SJCRH30 (cell line): ENCODE measurements at regions not wholly inside any gene's neighbourhood (a gene's known extent, or its start where the extent isn't known, plus 50 kb on each side); places are given as distances from the start of the nearest gene placed in this dataset.
A peak's percentile ranks its signal among the peaks of the same experiment; 100 is the strongest.

ENCODE experiments used
- DNase-seq, 2 experiments: peaks; one replicate each; pipeline ENCODE4 v3.0.0-alpha.2; 2015 to 2020
- H3K27ac ChIP-seq: fragments of 250-450 bp; sonication (Bioruptor Pico); 2 replicates; pipeline ENCODE4 v1.5.1; 2020; ENCODE audit warnings: mild to moderate bottlenecking, moderate library complexity
- H3K27me3 ChIP-seq: fragments of 250-450 bp; sonication (Bioruptor Pico); 2 replicates; pipeline ENCODE4 v1.5.1; 2020; ENCODE audit warnings: mild to moderate bottlenecking, moderate library complexity
- H3K36me3 ChIP-seq: fragments of 250-450 bp; sonication (Bioruptor Pico); 2 replicates; pipeline ENCODE4 v1.5.1; 2020; ENCODE audit warnings: mild to moderate bottlenecking, moderate library complexity
- H3K4me1 ChIP-seq: fragments of 250-450 bp; sonication (Bioruptor Pico); 2 replicates; pipeline ENCODE4 v1.5.1; 2020; ENCODE audit warnings: mild to moderate bottlenecking, moderate library complexity
- H3K4me3 ChIP-seq: fragments of 250-450 bp; sonication (Bioruptor Pico); 2 replicates; pipeline ENCODE4 v1.5.1; 2020; ENCODE audit warnings: mild to moderate bottlenecking, moderate library complexity
- H3K9me3 ChIP-seq: fragments of 250-450 bp; sonication (Bioruptor Pico); replicated peaks from 2 replicates; pipeline ENCODE4 v1.5.1; 2020; ENCODE audit warnings: mild to moderate bottlenecking, moderate library complexity

DNA sequence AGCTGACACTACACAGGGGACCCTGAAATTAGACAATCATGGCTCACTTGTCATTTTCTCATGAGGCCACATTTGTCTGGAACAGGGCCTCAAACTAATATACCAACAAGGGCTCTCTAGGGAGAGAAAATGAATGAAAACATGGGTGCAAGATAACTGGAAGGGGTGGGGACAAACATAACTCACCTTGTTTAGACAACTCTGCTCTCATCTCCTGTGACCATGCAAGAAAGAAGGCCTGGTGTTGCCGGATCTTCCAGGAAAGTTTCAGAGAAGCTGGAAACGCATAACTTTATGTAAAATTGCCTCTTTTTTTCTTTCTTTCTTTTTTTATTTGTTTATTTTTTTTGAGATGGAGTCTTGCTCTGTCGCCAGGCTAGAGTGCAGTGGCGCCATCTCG lies 80.4 kb upstream of the SPRED2 start:
- H3K27me3 ChIP-seq: no peaks in the 10 kb centered on the region
- H3K4me3 ChIP-seq: no peak overlapping the region
- no peak for DNase-seq
- no peaks in the 10 kb centered on the region for H3K36me3 ChIP-seq
- no peaks in the 10 kb centered on the region for H3K4me1 ChIP-seq
- no peaks in the 10 kb centered on the region for H3K9me3 ChIP-seq
- H3K27ac ChIP-seq: no peak overlapping the region

DNA sequence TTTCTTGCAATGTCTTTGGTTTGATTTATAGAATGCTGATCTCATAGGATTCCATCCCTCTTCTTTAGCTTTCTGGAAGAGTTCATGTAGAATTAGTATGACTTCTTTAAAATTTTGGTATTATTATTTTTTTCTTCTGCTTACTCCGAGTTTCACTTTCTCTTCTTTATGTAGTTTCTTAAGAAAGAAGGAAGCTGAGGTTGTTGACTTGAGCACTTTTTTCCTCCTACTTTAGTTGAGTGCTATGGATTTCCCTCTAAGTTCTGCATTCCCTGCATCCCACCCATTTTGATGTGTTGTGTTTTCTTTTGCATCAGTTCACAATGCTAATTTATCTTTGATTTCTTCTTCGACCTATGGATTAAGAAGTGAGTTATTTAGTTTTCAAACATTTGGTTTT lies 78.9 kb upstream of the SPRED2 start:
- Histone ChIP-seq H3K4me1 (no peaks in the 10 kb centered on the region), H3K4me3 (no peak overlapping the region), H3K9me3 (no peaks in the 10 kb centered on the region), H3K27ac (no peak overlapping the region), H3K27me3 (no peaks in the 10 kb centered on the region), H3K36me3 (no peaks in the 10 kb centered on the region)
- DNase-seq: no peak

DNA sequence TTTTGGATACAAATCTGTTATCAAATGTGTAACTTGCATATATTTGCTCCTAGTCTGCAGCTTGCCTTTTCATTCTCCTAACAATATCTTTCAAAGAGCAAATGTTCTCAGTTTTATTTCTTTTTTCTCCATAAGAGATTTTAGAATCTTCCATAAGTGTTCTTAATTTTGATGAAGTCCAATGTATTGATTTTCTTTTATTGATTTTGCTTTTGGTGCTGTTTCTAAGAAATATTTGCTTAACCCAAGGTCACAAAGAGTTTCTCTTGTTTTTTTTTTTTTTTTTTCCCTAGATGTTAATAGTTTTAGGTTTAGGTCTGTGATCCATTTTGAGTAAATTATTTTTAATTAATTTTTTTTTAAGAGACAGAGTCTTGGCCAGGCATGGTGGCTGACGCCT lies 75.8 kb upstream of the SPRED2 start:
- H3K36me3 ChIP-seq: no peaks in the 10 kb centered on the region
- no peak overlapping the region for H3K4me3 ChIP-seq
- no peak for DNase-seq
- H3K9me3 ChIP-seq: no peaks in the 10 kb centered on the region
- no peaks in the 10 kb centered on the region for H3K27me3 ChIP-seq
- H3K27ac ChIP-seq: no peak overlapping the region
- no peaks in the 10 kb centered on the region for H3K4me1 ChIP-seq

DNA sequence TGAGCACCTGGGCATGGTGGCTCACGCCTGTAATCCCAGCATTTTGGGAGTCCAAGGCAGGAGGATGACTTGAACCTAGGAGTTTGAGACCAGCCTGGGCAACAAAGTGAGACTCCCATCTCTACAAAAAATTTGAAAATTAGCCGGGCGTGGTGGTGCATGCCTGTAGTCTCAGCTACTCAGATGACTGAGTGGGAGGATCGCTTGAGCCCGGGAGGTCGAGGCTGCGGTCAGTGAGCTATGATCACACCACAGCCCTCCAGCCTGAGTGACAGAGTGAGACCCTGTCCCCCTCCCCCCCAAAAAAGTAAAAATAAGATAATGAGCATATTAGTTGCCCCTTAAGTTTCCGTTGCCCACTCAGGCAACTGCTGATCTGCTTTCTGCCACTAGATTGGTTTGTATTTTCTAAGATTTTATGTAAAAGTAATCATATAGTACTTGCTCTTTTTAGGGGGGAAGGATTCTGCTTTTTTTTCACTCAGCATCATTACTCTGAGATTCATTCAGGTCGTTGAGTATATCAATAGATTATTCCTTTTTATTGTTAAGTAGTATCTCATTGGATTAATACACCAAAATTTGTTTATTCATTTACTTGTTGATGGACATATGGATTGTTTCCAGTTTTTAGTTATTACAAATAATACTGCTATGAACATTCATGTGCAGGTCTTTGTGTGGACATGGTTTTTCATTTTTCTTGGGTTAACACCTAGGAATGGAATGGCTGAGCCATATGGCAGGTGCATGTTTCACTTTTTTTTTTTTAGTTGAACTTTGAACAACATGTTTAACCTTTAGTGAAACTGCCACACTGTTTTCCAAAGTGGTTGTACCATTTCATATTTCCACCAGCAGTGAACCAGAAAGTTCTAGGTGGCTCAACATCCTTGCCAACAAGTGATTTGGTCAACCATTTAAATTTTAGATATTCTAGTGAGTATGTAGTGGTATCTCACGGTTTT lies 75.0 kb upstream of the SPRED2 start:
- Histone ChIP-seq H3K36me3 (no peaks in the 10 kb centered on the region), H3K27ac (no peak overlapping the region), H3K9me3 (no peaks in the 10 kb centered on the region), H3K4me3 (no peak overlapping the region), H3K27me3 (no peaks in the 10 kb centered on the region), H3K4me1 (no peaks in the 10 kb centered on the region)
- DNase-seq: no peak

DNA sequence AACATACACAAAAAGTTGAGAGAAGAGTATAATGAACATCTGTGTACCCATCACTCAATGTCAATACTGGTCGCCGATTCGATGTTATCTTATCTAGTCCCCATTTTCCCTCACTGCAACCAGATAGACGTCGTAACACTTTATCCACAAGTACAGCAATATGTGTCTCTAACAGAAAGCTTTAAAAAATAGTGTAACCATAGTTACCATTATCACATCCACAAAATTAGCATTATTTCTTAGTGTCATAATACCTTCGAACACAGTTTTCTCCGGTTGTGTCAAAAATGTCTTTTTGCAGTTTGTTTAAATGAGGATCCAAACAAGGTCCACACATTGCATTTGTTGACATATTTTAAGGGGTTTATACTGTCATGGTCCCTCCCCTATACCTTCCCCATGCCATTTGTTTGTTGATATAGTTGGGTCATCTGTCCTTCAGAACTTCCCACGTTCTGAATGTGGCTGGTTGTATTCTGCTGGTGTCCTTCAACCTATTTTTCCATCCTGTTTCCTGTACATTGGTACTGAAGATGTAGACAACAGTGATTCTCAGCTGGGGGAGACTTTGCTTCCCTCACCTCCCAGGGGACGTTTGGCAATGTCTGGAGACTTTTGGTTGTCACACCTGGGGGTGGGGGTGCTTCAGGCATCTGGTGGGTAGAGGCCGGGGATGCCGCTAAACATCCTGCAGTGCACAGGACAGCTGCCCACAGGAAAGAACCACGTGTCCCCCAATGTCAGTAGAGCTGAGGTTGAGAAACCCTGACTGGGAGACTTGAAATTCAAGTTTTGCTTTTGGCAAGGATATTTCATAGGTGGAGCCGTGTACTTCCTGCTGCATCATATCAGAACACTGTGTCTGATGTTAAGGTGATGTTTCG lies 72.7 kb upstream of the SPRED2 start:
- DNase-seq: no peak
- Histone ChIP-seq H3K9me3 (no peaks in the 10 kb centered on the region), H3K36me3 (no peaks in the 10 kb centered on the region), H3K27ac (no peak overlapping the region), H3K27me3 (no peaks in the 10 kb centered on the region; the same call in 1 of the 2 replicates), H3K4me1 (no peaks in the 10 kb centered on the region), H3K4me3 (no peak overlapping the region)

DNA sequence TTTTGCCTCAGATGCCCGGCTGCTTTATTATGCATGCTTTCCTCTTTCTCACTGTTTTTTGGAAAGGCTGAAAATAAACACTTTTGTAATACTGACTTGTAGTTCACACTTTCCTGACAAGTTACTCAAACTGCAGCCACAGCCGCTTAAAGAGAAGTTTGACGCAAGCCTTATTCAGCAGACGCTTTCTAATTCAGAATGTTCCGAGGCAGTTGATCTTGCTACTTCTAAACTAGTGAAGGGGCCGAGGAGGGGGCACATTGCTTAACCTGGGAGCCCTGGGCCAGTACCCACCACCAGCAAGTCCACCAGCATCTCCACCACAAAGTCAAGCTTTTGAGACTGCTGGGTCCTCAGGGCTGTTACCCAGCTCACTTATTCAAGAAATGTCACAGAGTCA lies 71.8 kb upstream of the SPRED2 start:
- Histone ChIP-seq H3K36me3 (no peaks in the 10 kb centered on the region), H3K4me3 (no peak overlapping the region), H3K27me3 (no peaks in the 10 kb centered on the region; the same call in 1 of the 2 replicates), H3K27ac (no peak overlapping the region), H3K9me3 (no peaks in the 10 kb centered on the region), H3K4me1 (no peaks in the 10 kb centered on the region)
- DNase-seq: no peak

DNA sequence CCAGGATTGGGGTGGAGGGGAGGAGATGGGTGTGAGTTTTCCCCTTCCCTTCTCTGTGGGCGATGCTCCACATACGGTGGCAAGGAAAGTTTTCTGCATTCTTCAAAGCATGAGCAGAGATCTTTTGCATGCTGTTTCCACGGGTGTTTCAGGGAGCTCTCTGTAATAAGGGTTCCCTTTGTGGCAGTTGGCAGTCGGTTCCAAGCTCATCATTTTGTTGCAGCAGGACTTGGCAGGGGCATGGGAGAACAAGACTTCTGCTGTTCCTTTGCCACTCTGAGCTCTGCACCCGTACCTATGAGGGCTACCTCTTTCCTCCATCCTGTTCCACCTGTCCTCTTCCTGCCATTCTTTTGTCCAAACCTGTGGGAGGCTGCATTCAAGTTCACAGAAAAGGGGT lies 71.3 kb upstream of the SPRED2 start:
- no peak for DNase-seq
- no peaks in the 10 kb centered on the region for H3K9me3 ChIP-seq
- H3K27me3 ChIP-seq: no peaks in the 10 kb centered on the region; the same call in 1 of the 2 replicates
- no peaks in the 10 kb centered on the region for H3K36me3 ChIP-seq
- H3K27ac ChIP-seq: no peak overlapping the region
- no peak overlapping the region for H3K4me3 ChIP-seq
- no peaks in the 10 kb centered on the region for H3K4me1 ChIP-seq

DNA sequence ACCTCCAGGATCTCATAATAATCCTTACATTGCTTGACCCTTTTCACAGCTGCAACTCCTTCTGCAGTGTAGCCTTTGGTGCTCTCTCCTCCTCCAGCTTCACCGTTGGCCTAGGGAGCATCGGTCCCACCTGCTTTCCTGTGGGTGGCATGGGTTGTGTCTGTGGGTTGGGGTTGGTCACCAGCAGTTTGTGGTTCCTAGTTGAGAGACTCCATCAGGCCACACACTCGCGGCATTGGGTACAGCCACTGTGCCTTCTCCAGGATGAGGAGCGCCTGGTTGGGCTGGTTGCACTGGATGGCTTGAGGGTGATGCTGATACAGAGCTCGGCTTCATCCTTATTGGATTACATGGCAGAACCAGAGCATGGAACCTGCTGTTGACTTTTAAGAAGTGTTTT lies 69.4 kb upstream of the SPRED2 start:
- no peaks in the 10 kb centered on the region; the same call in 1 of the 2 replicates for H3K27me3 ChIP-seq
- H3K4me3 ChIP-seq: no peak overlapping the region
- no peaks in the 10 kb centered on the region for H3K36me3 ChIP-seq
- no peak for DNase-seq
- no peak overlapping the region for H3K27ac ChIP-seq
- no peaks in the 10 kb centered on the region for H3K4me1 ChIP-seq
- no peaks in the 10 kb centered on the region for H3K9me3 ChIP-seq

DNA sequence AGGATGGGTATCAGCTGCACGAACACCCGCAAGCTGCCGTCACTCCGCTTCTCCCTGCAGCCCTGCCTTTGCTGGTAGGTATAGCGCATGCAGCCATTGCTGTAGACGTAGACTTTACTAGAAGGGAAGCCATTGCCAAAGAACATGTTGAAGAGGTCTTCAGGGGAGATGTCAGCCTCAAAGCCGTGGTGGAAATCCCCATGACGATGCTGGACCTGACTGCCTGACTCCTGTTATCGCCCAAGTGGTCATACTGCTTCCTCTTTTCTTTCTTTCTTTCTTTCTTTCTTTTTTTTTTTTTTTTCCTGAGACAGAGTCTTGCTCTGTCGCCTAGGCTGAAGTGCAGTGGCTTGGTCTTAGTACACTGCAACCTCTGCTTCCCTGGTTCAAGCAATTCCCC lies 68.7 kb upstream of the SPRED2 start:
- no peaks in the 10 kb centered on the region for H3K4me1 ChIP-seq
- no peak overlapping the region for H3K27ac ChIP-seq
- H3K36me3 ChIP-seq: no peaks in the 10 kb centered on the region
- no peaks in the 10 kb centered on the region for H3K9me3 ChIP-seq
- H3K27me3 ChIP-seq: no peaks in the 10 kb centered on the region; the same call in 1 of the 2 replicates
- no peak overlapping the region for H3K4me3 ChIP-seq
- no peak for DNase-seq

DNA sequence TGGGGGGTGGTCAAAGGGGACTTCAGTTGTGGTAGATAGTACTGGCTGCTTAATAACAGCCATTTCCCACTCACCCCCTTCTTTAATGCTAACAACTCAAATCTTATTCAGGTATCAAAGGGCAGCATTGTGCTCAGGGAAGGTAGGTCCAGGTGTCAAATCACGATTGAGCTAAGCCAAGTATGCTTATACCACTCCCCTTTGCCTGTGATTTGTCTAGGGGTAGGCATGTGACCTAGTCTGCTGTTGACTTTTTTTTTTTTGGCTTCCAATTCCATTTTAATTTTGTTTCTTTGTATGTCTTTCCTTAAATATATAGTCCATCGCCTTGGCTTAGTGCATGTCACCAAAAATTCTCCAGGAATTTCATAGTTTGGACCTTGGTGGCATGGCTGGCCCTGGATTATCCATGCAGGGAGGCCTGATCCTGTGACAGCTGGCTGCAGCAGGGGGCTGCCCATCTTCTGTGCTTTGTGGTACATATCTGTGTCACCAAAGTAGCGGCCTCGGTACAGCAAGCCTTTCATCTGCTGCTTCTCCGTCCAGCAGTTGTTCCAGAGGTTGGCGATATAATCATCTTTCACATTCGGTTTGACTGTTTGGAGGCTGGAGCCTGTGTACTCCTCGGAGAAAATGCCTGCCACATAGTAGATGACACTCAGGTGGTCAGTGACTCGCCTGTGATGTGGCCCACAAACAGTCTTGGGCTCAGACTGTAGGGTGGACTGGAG lies 68.1 kb upstream of the SPRED2 start:
- H3K27me3 ChIP-seq: no peaks in the 10 kb centered on the region; the same call in 1 of the 2 replicates
- peak in 1 of 2 experiments; percentile 10 for DNase-seq
- H3K4me3 ChIP-seq: no peak overlapping the region
- no peaks in the 10 kb centered on the region for H3K4me1 ChIP-seq
- no peaks in the 10 kb centered on the region for H3K36me3 ChIP-seq
- no peak overlapping the region for H3K27ac ChIP-seq
- no peaks in the 10 kb centered on the region for H3K9me3 ChIP-seq

DNA sequence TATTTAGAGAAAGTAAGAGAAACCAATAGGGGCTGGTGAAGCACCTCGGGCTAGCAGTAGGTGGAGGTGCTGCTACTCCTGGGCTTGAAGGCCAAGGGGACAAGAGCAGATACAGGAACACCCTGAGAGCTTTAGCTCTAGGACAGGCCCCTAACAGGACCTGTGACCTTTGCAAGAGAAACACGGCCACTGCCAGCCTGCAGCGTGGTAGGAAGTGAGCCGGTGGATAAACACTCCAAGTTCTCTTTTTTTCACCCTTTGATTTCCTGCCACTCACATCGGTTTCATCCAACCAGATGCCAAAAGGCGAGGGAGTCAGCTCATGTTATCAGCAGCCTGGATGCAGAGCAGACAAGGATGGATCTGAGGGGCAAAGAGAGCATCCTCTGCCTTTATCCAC lies 66.8 kb upstream of the SPRED2 start:
- no peaks in the 10 kb centered on the region for H3K4me1 ChIP-seq
- DNase-seq: no peak
- no peak overlapping the region for H3K27ac ChIP-seq
- H3K4me3 ChIP-seq: no peak overlapping the region
- H3K9me3 ChIP-seq: no peaks in the 10 kb centered on the region
- no peaks in the 10 kb centered on the region; the same call in 1 of the 2 replicates for H3K27me3 ChIP-seq
- H3K36me3 ChIP-seq: no peaks in the 10 kb centered on the region

DNA sequence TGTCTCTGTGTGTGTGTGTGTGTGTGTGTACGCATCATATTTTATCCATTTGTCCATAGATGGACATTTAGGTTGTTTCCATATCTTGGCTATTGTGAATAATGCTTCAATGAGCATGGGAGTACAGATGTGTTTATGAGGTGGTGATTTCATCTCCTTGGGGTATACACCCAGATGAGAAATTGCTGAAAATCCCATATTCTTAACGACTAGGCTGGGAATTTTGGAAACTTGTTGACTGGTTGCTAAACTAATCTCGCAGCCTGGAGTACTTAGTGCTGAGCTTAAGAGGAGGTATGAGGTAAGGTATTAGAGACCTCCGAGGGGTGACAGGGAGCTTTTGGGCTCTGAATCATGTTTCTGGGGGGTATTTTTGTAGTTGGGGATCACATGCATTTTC lies 66.0 kb upstream of the SPRED2 start:
- H3K27ac ChIP-seq: no peak overlapping the region
- no peaks in the 10 kb centered on the region; the same call in 1 of the 2 replicates for H3K27me3 ChIP-seq
- H3K9me3 ChIP-seq: no peaks in the 10 kb centered on the region
- no peak overlapping the region for H3K4me3 ChIP-seq
- no peaks in the 10 kb centered on the region for H3K4me1 ChIP-seq
- no peaks in the 10 kb centered on the region for H3K36me3 ChIP-seq
- no peak for DNase-seq

DNA sequence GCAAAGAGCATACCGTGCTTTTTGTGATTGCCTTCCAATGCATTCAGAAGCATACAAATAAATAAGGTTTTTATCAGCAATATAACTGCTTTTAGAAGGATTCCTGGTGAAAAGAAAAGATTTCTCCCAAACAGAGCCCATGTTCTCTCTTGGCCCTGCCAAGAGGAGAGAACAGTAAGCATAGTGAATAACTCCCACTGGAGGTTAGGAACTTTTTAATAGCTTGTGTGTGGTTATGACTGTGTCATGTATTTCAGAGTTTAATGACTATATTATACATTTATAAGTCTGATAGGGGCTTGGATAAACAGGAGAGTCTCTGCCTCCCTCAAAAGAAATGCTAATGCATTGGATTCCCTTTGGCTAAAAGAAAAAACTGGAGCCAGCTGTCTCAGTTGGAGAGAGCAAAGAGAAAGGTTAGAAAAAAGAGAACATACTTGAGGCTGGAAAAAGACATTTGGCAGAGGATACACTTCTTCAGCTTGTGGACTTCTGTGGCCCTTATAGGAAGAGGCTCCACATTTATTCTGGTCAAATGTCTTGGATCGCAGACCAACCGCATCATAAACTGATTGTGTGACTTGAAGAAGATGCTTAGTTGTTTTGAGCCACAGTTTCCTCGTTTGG lies 63.0 kb upstream of the SPRED2 start:
- Histone ChIP-seq H3K27ac (no peak overlapping the region), H3K4me3 (no peak overlapping the region), H3K9me3 (no peaks in the 10 kb centered on the region), H3K4me1 (no peaks in the 10 kb centered on the region), H3K36me3 (no peaks in the 10 kb centered on the region), H3K27me3 (no peaks in the 10 kb centered on the region)
- no peak for DNase-seq

DNA sequence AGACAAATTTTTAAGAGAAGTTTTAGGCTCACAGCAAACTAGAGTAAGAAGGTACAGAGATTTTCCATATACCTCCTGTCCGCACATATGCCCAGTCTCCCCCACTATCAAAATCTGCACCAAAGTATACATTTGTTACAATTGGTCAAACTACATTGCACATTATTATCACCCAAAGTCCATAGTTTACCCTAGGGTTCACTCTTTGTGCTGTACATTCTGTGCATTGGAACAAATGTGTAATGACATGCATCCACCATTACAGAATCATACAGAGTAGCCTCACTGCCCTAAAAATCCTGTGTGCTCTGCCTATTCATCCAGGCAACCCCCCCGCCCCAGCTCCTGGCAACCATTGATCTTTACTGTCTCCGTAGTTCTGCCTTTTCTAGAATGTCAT lies 61.7 kb upstream of the SPRED2 start:
- Histone ChIP-seq H3K9me3 (no peaks in the 10 kb centered on the region), H3K27ac (no peak overlapping the region), H3K4me1 (no peaks in the 10 kb centered on the region), H3K27me3 (no peaks in the 10 kb centered on the region), H3K4me3 (no peak overlapping the region), H3K36me3 (no peaks in the 10 kb centered on the region)
- DNase-seq: no peak
